ENCODE measurements at regions not wholly inside any gene's neighbourhood (a gene's known extent, or its start where the extent isn't known, plus 50 kb on each side); places are given as distances from the start of the nearest gene placed in this dataset.
"Not testable (repeated sequence)": the region's sequence is repeated elsewhere in the genome, so short reads cannot be mapped to it uniquely, and the experiment has no call there.

- no peak overlapping the region for H3K27ac Mint-ChIP-seq (ENCODE audit: unreplicated experiment)
- TF ChIP-seq CTCF (IDR thresholded peaks at IDR 0.05), result no peak
- DNase-seq (ENCODE audit: extremely low spot score, unreplicated experiment), result no peak
- no peak overlapping the region for H3K4me3 Mint-ChIP-seq (ENCODE audit: unreplicated experiment)
- peaks cover 21% of the 10 kb centered on the region for H3K9me3 Mint-ChIP-seq (ENCODE audit: unreplicated experiment)
- H3K4me1 Mint-ChIP-seq (ENCODE audit: unreplicated experiment), result no peaks in the 10 kb centered on the region
- H3K27me3 Mint-ChIP-seq (ENCODE audit: unreplicated experiment), result no peaks in the 10 kb centered on the region
- no peaks in the 10 kb centered on the region for H3K36me3 Mint-ChIP-seq (ENCODE audit: unreplicated experiment)
Measured at GRCh38 chr5:114719268-114719667, 357.4 kb downstream of the KCNN2 start.

- Mint-ChIP-seq H3K27ac (ENCODE audit: unreplicated experiment) (no peak overlapping the region), H3K4me3 (ENCODE audit: unreplicated experiment) (no peak overlapping the region), H3K9me3 (ENCODE audit: unreplicated experiment) (peaks cover 17% of the 10 kb centered on the region), H3K4me1 (ENCODE audit: unreplicated experiment) (no peaks in the 10 kb centered on the region), H3K27me3 (ENCODE audit: unreplicated experiment) (peaks cover 2% of the 10 kb centered on the region), H3K36me3 (ENCODE audit: unreplicated experiment) (no peaks in the 10 kb centered on the region)
- TF ChIP-seq CTCF (IDR thresholded peaks at IDR 0.05), result no peak
- no peak for DNase-seq (ENCODE audit: extremely low spot score, unreplicated experiment)
Measured at GRCh38 chr5:114716955-114717354, 355.1 kb downstream of the KCNN2 start.

GRCh38 chr5:114704225-114704893 is 342.5 kb downstream of the KCNN2 start:
- H3K27me3 Mint-ChIP-seq (ENCODE audit: unreplicated experiment); H3K4me3 Mint-ChIP-seq (ENCODE audit: unreplicated experiment); H3K27ac Mint-ChIP-seq (ENCODE audit: unreplicated experiment); DNase-seq (ENCODE audit: extremely low spot score, unreplicated experiment); H3K4me1 Mint-ChIP-seq (ENCODE audit: unreplicated experiment); H3K9me3 Mint-ChIP-seq (ENCODE audit: unreplicated experiment); H3K36me3 Mint-ChIP-seq (ENCODE audit: unreplicated experiment): not testable (repeated sequence)

- no peaks in the 10 kb centered on the region for H3K9me3 Mint-ChIP-seq (ENCODE audit: unreplicated experiment)
- no peaks in the 10 kb centered on the region for H3K27me3 Mint-ChIP-seq (ENCODE audit: unreplicated experiment)
- H3K4me3 Mint-ChIP-seq (ENCODE audit: unreplicated experiment), result no peak overlapping the region
- no peak for DNase-seq (ENCODE audit: extremely low spot score, unreplicated experiment)
- H3K36me3 Mint-ChIP-seq (ENCODE audit: unreplicated experiment), result no peaks in the 10 kb centered on the region
- H3K27ac Mint-ChIP-seq (ENCODE audit: unreplicated experiment), result no peak overlapping the region
- TF ChIP-seq CTCF (IDR thresholded peaks at IDR 0.05), result no peak
- no peaks in the 10 kb centered on the region for H3K4me1 Mint-ChIP-seq (ENCODE audit: unreplicated experiment)
Measured at GRCh38 chr5:114702731-114703130, 340.9 kb downstream of the KCNN2 start.

- no peaks in the 10 kb centered on the region for H3K4me1 Mint-ChIP-seq (ENCODE audit: unreplicated experiment)
- H3K27ac Mint-ChIP-seq (ENCODE audit: unreplicated experiment), result no peak overlapping the region
Measured at GRCh38 chr5:114702136-114702535, 340.3 kb downstream of the KCNN2 start.

More at GRCh38 chr5:114702136-114702535, 340.3 kb downstream of the KCNN2 start:
- DNase-seq (ENCODE audit: extremely low spot score, unreplicated experiment), result no peak
- Mint-ChIP-seq H3K4me3 (ENCODE audit: unreplicated experiment) (no peak overlapping the region), H3K27me3 (ENCODE audit: unreplicated experiment) (no peaks in the 10 kb centered on the region), H3K36me3 (ENCODE audit: unreplicated experiment) (no peaks in the 10 kb centered on the region), H3K9me3 (ENCODE audit: unreplicated experiment) (no peaks in the 10 kb centered on the region)
- TF ChIP-seq CTCF (IDR thresholded peaks at IDR 0.05), result no peak
